SK-N-SH (cell line): ENCODE measurements at regions not wholly inside any gene's neighbourhood (a gene's known extent, or its start where the extent isn't known, plus 50 kb on each side); places are given as distances from the start of the nearest gene placed in this dataset.

ENCODE experiments used
- CHD2 ChIP-seq: fragments of 150-350 bp; IDR thresholded peaks from 2 replicates; pipeline ENCODE4 v1.6.1; 2018; ENCODE audit warnings: low read length; ENCODE audit not compliant: partially characterized antibody
- EP300 ChIP-seq, 2 experiments: IDR thresholded peaks; 2 replicates each; pipeline versions ENCODE4 v1.4.0 to v1.6.1; 2012; ENCODE audit warnings: borderline replicate concordance in 1 of 2, low read depth in 1 of 2, low read length in 1 of 2
- EZH2phosphoT487 ChIP-seq: fragments of 200-600 bp; sonication (generic); IDR thresholded peaks from 2 replicates; pipeline ENCODE4 v1.6.1; 2017; ENCODE audit warnings: low read depth, mixed run types, mild to moderate bottlenecking, antibody characterized with exemption, moderate library complexity, borderline replicate concordance
- GABPA ChIP-seq: IDR thresholded peaks from 2 replicates; pipeline ENCODE4 v1.4.0; 2012; ENCODE audit warnings: low read depth, mild to moderate bottlenecking
- POLR2AphosphoS5 ChIP-seq: IDR thresholded peaks from 2 replicates; pipeline ENCODE4 v1.6.1; 2012; ENCODE audit warnings: low read depth, low read length
- TEAD4 ChIP-seq: IDR thresholded peaks from 2 replicates; pipeline ENCODE4 v1.4.0; 2012; ENCODE audit warnings: mild to moderate bottlenecking, borderline replicate concordance; ENCODE audit not compliant: insufficient read depth
- TF ChIP-seq, protein P1 (sequence below): fragments of 200-600 bp; sonication (generic); IDR thresholded peaks from 2 replicates; pipeline ENCODE4 v1.6.1; 2017; ENCODE audit warnings: antibody characterized with exemption, mild to moderate bottlenecking, moderate library complexity
- TF ChIP-seq, protein P2 (sequence below): IDR thresholded peaks from 2 replicates; pipeline ENCODE4 v1.4.0; 2012; ENCODE audit warnings: low read depth, borderline replicate concordance
- TF ChIP-seq, protein P3 (sequence below): IDR thresholded peaks from 2 replicates; pipeline ENCODE4 v1.4.0; 2012; ENCODE audit warnings: low read depth, borderline replicate concordance

DNA sequence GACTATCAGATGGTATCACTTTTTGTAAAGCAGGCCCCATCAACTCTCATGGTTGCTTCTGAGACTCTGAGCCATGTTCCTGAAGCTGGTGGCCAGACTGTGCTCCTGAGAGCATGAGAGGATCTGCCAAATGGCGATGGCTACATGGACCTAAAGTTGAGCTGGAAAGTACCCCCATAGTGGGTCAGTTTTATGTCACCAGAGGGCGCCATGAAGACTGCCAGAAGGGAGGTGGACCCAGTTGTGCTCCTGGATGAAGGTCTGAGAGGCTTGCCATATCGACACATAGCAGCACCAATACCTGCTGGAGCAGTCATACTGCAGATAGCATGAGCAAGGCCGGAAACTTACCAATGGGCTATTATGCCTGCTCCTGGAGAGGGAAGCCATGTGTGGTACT, 105.7 kb downstream of the SLITRK2 start:
- TF ChIP-seq, protein P1, sequence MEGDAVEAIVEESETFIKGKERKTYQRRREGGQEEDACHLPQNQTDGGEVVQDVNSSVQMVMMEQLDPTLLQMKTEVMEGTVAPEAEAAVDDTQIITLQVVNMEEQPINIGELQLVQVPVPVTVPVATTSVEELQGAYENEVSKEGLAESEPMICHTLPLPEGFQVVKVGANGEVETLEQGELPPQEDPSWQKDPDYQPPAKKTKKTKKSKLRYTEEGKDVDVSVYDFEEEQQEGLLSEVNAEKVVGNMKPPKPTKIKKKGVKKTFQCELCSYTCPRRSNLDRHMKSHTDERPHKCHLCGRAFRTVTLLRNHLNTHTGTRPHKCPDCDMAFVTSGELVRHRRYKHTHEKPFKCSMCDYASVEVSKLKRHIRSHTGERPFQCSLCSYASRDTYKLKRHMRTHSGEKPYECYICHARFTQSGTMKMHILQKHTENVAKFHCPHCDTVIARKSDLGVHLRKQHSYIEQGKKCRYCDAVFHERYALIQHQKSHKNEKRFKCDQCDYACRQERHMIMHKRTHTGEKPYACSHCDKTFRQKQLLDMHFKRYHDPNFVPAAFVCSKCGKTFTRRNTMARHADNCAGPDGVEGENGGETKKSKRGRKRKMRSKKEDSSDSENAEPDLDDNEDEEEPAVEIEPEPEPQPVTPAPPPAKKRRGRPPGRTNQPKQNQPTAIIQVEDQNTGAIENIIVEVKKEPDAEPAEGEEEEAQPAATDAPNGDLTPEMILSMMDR = no peak
- TF ChIP-seq CHD2 (no peak), EZH2phosphoT487 (no peak), POLR2AphosphoS5 (no peak), EP300 (IDR thresholded peaks at IDR 0.05; ENCODE audit: borderline replicate concordance in 1 of 2, low read depth in 1 of 2, low read length in 1 of 2) (no peak), GABPA (no peak), TEAD4 (no peak)
- TF ChIP-seq, protein P2, sequence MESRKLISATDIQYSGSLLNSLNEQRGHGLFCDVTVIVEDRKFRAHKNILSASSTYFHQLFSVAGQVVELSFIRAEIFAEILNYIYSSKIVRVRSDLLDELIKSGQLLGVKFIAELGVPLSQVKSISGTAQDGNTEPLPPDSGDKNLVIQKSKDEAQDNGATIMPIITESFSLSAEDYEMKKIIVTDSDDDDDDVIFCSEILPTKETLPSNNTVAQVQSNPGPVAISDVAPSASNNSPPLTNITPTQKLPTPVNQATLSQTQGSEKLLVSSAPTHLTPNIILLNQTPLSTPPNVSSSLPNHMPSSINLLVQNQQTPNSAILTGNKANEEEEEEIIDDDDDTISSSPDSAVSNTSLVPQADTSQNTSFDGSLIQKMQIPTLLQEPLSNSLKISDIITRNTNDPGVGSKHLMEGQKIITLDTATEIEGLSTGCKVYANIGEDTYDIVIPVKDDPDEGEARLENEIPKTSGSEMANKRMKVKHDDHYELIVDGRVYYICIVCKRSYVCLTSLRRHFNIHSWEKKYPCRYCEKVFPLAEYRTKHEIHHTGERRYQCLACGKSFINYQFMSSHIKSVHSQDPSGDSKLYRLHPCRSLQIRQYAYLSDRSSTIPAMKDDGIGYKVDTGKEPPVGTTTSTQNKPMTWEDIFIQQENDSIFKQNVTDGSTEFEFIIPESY = no peak
- TF ChIP-seq, protein P3, sequence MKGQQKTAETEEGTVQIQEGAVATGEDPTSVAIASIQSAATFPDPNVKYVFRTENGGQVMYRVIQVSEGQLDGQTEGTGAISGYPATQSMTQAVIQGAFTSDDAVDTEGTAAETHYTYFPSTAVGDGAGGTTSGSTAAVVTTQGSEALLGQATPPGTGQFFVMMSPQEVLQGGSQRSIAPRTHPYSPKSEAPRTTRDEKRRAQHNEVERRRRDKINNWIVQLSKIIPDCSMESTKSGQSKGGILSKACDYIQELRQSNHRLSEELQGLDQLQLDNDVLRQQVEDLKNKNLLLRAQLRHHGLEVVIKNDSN = no peak
